GM23248 (cell line): ENCODE measurements at regions not wholly inside any gene's neighbourhood (a gene's known extent, or its start where the extent isn't known, plus 50 kb on each side); places are given as distances from the start of the nearest gene placed in this dataset.

Experiments used
- DNase-seq: peaks from one replicate; pipeline ENCODE4 v3.0.0-alpha.2; 2015
- H2AFZ ChIP-seq: fragments of 200-600 bp; sonication (generic); 2 replicates; pipeline ENCODE4 v1.6.1; 2016; ENCODE audit warnings: antibody characterized with exemption
- H3F3A ChIP-seq: fragments of 200-600 bp; sonication (generic); 2 replicates; pipeline ENCODE4 v1.6.1; 2016; ENCODE audit warnings: mild to moderate bottlenecking, antibody characterized with exemption, mixed run types; ENCODE audit not compliant: insufficient read depth
- H3K27ac ChIP-seq: fragments of 200-600 bp; sonication (generic); 2 replicates; pipeline ENCODE4 v1.5.1; 2016; ENCODE audit warnings: mild to moderate bottlenecking
- H3K27me3 ChIP-seq: fragments of 200-600 bp; sonication (generic); replicated peaks from 2 replicates; pipeline ENCODE4 v1.6.1; 2016; ENCODE audit warnings: mild to moderate bottlenecking; ENCODE audit not compliant: insufficient read depth
- H3K36me3 ChIP-seq: fragments of 200-600 bp; sonication (generic); 2 replicates; pipeline ENCODE4 v1.6.1; 2016; ENCODE audit warnings: low read depth, mild to moderate bottlenecking
- H3K4me1 ChIP-seq: fragments of 200-600 bp; sonication (generic); 2 replicates; pipeline ENCODE4 v1.6.1; 2016; ENCODE audit warnings: mild to moderate bottlenecking; ENCODE audit not compliant: insufficient read depth
- H3K4me2 ChIP-seq: fragments of 200-600 bp; sonication (generic); one replicate; pipeline ENCODE4 v1.6.1; 2016; ENCODE audit warnings: mild to moderate bottlenecking; ENCODE audit not compliant: unreplicated experiment
- H3K4me3 ChIP-seq: fragments of 200-600 bp; sonication (generic); 2 replicates; pipeline ENCODE4 v1.5.1; 2016; ENCODE audit warnings: mild to moderate bottlenecking
- H3K79me2 ChIP-seq: fragments of 200-600 bp; sonication (generic); 2 replicates; pipeline ENCODE4 v1.6.1; 2016; ENCODE audit warnings: mild to moderate bottlenecking; ENCODE audit not compliant: insufficient read depth
- H3K9ac ChIP-seq: fragments of 200-600 bp; sonication (generic); 2 replicates; pipeline ENCODE4 v1.6.1; 2016; ENCODE audit warnings: mild to moderate bottlenecking
- H3K9me2 ChIP-seq: fragments of 200-600 bp; sonication (generic); 2 replicates; pipeline ENCODE4 v1.6.1; 2016; ENCODE audit warnings: mixed run types, mild to moderate bottlenecking, moderate library complexity; ENCODE audit not compliant: insufficient read depth
- H3K9me3 ChIP-seq: fragments of 200-600 bp; sonication (generic); one replicate; pipeline ENCODE4 v1.6.1; 2017; ENCODE audit warnings: low read depth
- H4K20me1 ChIP-seq: fragments of 200-600 bp; sonication (generic); 2 replicates; pipeline ENCODE4 v1.6.0; 2016; ENCODE audit not compliant: insufficient read depth
- EZH2 ChIP-seq: fragments of 200-600 bp; sonication (generic); IDR thresholded peaks from 2 replicates; pipeline ENCODE4 v1.6.1; 2018; ENCODE audit warnings: antibody characterized with exemption, mild to moderate bottlenecking; ENCODE audit not compliant: insufficient read depth, poor library complexity, severe bottlenecking
- EZH2phosphoT487 ChIP-seq: fragments of 200-600 bp; sonication (generic); IDR thresholded peaks from 2 replicates; pipeline ENCODE4 v1.6.1; 2018; ENCODE audit warnings: antibody characterized with exemption, moderate library complexity, mild to moderate bottlenecking, low read depth; ENCODE audit not compliant: insufficient read depth
- WGBS, 2 experiments: methylation state at CpG; one replicate each; pipeline ENCODE4 v1.1.6; 2015 to 2017; ENCODE audit warnings: low lambda C conversion rate in 2 of 2, low coverage in 1 of 2; ENCODE audit errors: missing lambda C conversion rate in 2 of 2; 5-methylcytosine and 5-hydroxymethylcytosine counted together
- in situ Hi-C: fragments of 300-500 bp; cut with MboI; formaldehyde crosslinking; loops from 2 replicates; pipeline ENCODE4 v1.15.0; 2020

GRCh38 chr3:66795365-66795764 lies 202.7 kb upstream of the KBTBD8 start:
- 33 to 36% methylated on average over 4 of the region's 4 CpGs for WGBS, 2 experiments
- Histone ChIP-seq H4K20me1 (no peaks in the 10 kb centered on the region), H3K9ac (no peak overlapping the region), H3K9me3 (no peaks in the 10 kb centered on the region), H3K79me2 (no peaks in the 10 kb centered on the region), H3K4me1 (peaks cover 4% of the 10 kb centered on the region; the same call in 1 of the 2 replicates), H3K27me3 (no peaks in the 10 kb centered on the region), H3K4me3 (no peak overlapping the region), H2AFZ (no peak overlapping the region), H3K4me2 (no peak overlapping the region), H3K36me3 (no peaks in the 10 kb centered on the region), H3K27ac (peak overlapping the region; percentile 27; the same call in 1 of the 2 replicates), H3F3A (no peaks in the 10 kb centered on the region), H3K9me2 (no peaks in the 10 kb centered on the region)
- TF ChIP-seq EZH2 = no peak
- in situ Hi-C loops = no loop called here
- peak; percentile 55 for DNase-seq

DNA sequence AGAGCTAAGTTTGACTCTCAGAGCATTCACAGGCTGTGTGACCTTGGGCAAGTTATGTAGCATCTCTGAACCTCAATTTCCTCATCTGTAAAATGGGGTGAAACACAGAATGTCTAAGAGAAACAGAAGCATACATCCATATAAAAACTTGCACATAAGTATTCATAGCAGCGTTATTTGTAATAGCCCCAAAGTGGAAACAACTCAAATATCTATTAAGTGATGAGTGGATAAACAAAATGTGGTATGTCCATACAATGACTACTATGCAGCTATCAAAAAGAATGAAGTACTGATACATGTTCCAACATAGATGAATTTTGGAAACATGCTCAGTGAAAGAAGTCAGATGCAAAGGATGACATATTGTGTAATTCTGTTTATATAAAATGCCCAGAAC lies 201.8 kb upstream of the KBTBD8 start:
- H3K4me1 ChIP-seq = peaks cover 7% of the 10 kb centered on the region
- H3K9me2 ChIP-seq = no peaks in the 10 kb centered on the region
- no peak overlapping the region for H3K4me3 ChIP-seq
- TF ChIP-seq EZH2 (no peak), EZH2phosphoT487 (no peak)
- WGBS, 2 experiments = 90 to 100% methylated on average over 1 of the region's 1 CpG
- no peak for DNase-seq
- no peaks in the 10 kb centered on the region for H4K20me1 ChIP-seq
- no peaks in the 10 kb centered on the region for H3K36me3 ChIP-seq
- no peaks in the 10 kb centered on the region for H3F3A ChIP-seq
- H3K4me2 ChIP-seq = no peak overlapping the region
- H3K9me3 ChIP-seq = no peaks in the 10 kb centered on the region
- in situ Hi-C loops = no loop called here
- no peaks in the 10 kb centered on the region for H3K27me3 ChIP-seq
- H2AFZ ChIP-seq = no peak overlapping the region
- H3K9ac ChIP-seq = no peak overlapping the region
- H3K27ac ChIP-seq = no peak overlapping the region
- H3K79me2 ChIP-seq = no peaks in the 10 kb centered on the region

- H2AFZ ChIP-seq = peak overlapping the region; percentile 89
- H3K4me1 ChIP-seq = peaks cover 7% of the 10 kb centered on the region
- peak; percentile 81 for DNase-seq
- no peaks in the 10 kb centered on the region for H3K36me3 ChIP-seq
- peak overlapping the region; percentile 25 for H3K9ac ChIP-seq
- no peak for TF ChIP-seq EZH2
- no peak for TF ChIP-seq EZH2phosphoT487
- H3K27me3 ChIP-seq = no peaks in the 10 kb centered on the region
- 22 to 26% methylated on average over 26 of the region's 26 CpGs for WGBS, 2 experiments
- no peaks in the 10 kb centered on the region for H3K9me3 ChIP-seq
- H3K79me2 ChIP-seq = no peaks in the 10 kb centered on the region
- H3F3A ChIP-seq = no peaks in the 10 kb centered on the region
- H3K4me2 ChIP-seq = peak overlapping the region; percentile 70
- H3K27ac ChIP-seq = peak overlapping the region; percentile 33
- H3K4me3 ChIP-seq = peak overlapping the region; percentile 58
- in situ Hi-C loops = no loop called here
- H3K9me2 ChIP-seq = no peaks in the 10 kb centered on the region
- H4K20me1 ChIP-seq = no peaks in the 10 kb centered on the region
Observed at GRCh38 chr3:66797889-66798560, 200.1 kb upstream of the KBTBD8 start.

- H3F3A ChIP-seq = no peaks in the 10 kb centered on the region
- WGBS, 2 experiments = 41 to 50% methylated on average over 1 of the region's 1 CpG
- H4K20me1 ChIP-seq = no peaks in the 10 kb centered on the region
- in situ Hi-C loops = no loop called here
- no peak overlapping the region for H2AFZ ChIP-seq
- no peaks in the 10 kb centered on the region for H3K79me2 ChIP-seq
- DNase-seq = peak; percentile 35
- no peaks in the 10 kb centered on the region for H3K9me3 ChIP-seq
- H3K9ac ChIP-seq = no peak overlapping the region
- H3K4me3 ChIP-seq = no peak overlapping the region
- no peak overlapping the region for H3K27ac ChIP-seq
- H3K4me2 ChIP-seq = no peak overlapping the region
- no peak for TF ChIP-seq EZH2phosphoT487
- no peak for TF ChIP-seq EZH2
- H3K9me2 ChIP-seq = no peaks in the 10 kb centered on the region
- no peaks in the 10 kb centered on the region for H3K27me3 ChIP-seq
- H3K4me1 ChIP-seq = peaks cover 7% of the 10 kb centered on the region
- H3K36me3 ChIP-seq = no peaks in the 10 kb centered on the region
Observed at GRCh38 chr3:66800941-66801545, 197.1 kb upstream of the KBTBD8 start.

GRCh38 chr3:66803206-66803605 lies 194.9 kb upstream of the KBTBD8 start:
- in situ Hi-C loops = no loop called here
- H2AFZ ChIP-seq = no peak overlapping the region

More at GRCh38 chr3:66803206-66803605, 194.9 kb upstream of the KBTBD8 start:
- H3K4me2 ChIP-seq = no peak overlapping the region
- no peaks in the 10 kb centered on the region for H3K9me2 ChIP-seq
- H3K27me3 ChIP-seq = no peaks in the 10 kb centered on the region
- H3K4me1 ChIP-seq = peaks cover 7% of the 10 kb centered on the region
- no peaks in the 10 kb centered on the region for H3K79me2 ChIP-seq
- DNase-seq = no peak
- TF ChIP-seq EZH2phosphoT487 (no peak), EZH2 (no peak)
- H4K20me1 ChIP-seq = no peaks in the 10 kb centered on the region
- no peaks in the 10 kb centered on the region for H3F3A ChIP-seq
- no peak overlapping the region for H3K4me3 ChIP-seq
- H3K9me3 ChIP-seq = no peaks in the 10 kb centered on the region
- no peaks in the 10 kb centered on the region for H3K36me3 ChIP-seq
- no peak overlapping the region for H3K27ac ChIP-seq
- WGBS, 2 experiments = 48 to 59% methylated on average over 2 of the region's 2 CpGs
- no peak overlapping the region for H3K9ac ChIP-seq
